Coronary artery (tissue), 2 donors: ENCODE measurements at regions not wholly inside any gene's neighbourhood (a gene's known extent, or its start where the extent isn't known, plus 50 kb on each side); places are given as distances from the start of the nearest gene placed in this dataset.

Experiments
- DNase-seq: peaks from one replicate; pipeline ENCODE4 v3.0.0-alpha.2; 2017; ENCODE audit warnings: low spot score
- H3K27ac ChIP-seq, 2 donors: fragments of 200-600 bp; sonication (generic); one replicate each; pipeline ENCODE4 v1.5.1; 2016 to 2019
- H3K4me3 ChIP-seq: fragments of 200-600 bp; sonication (generic); 2 replicates; pipeline ENCODE4 v1.5.1; 2016; ENCODE audit warnings: mild to moderate bottlenecking, moderate library complexity
- TF ChIP-seq, protein P1 (sequence below): fragments of 200-600 bp; sonication (generic); IDR thresholded peaks from one replicate; pipeline ENCODE4 v1.5.1; 2019; ENCODE audit warnings: antibody characterized with exemption

- TF ChIP-seq, protein P1, sequence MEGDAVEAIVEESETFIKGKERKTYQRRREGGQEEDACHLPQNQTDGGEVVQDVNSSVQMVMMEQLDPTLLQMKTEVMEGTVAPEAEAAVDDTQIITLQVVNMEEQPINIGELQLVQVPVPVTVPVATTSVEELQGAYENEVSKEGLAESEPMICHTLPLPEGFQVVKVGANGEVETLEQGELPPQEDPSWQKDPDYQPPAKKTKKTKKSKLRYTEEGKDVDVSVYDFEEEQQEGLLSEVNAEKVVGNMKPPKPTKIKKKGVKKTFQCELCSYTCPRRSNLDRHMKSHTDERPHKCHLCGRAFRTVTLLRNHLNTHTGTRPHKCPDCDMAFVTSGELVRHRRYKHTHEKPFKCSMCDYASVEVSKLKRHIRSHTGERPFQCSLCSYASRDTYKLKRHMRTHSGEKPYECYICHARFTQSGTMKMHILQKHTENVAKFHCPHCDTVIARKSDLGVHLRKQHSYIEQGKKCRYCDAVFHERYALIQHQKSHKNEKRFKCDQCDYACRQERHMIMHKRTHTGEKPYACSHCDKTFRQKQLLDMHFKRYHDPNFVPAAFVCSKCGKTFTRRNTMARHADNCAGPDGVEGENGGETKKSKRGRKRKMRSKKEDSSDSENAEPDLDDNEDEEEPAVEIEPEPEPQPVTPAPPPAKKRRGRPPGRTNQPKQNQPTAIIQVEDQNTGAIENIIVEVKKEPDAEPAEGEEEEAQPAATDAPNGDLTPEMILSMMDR: no peak
- DNase-seq: no peak
- Histone ChIP-seq H3K27ac (no peak overlapping the region), H3K4me3 (no peak overlapping the region)
Observed at GRCh38 chr16:48913384-48913783, 303.4 kb upstream of the N4BP1 start.

DNA sequence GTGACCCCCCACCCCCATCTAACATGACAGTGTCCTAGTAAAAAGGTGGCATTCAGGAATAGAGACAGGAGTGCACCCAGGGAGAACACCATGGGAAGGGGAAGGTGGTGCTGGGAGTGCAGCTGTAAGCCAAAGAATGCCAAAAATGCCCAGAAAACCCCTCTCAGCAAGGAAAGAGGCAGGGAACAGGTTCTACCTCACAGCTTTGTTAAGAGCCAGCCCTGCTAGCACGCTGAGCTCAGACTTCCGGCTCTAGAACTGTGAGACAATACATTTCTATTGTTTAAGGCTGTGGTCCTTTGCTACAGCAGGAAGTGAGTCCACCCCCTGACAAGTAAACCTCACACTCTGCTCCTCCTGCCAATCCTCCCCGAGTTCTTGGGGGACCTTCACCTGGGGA, 302.4 kb upstream of the N4BP1 start:
- Histone ChIP-seq H3K27ac (no peak overlapping the region), H3K4me3 (no peak overlapping the region)
- TF ChIP-seq, protein P1: no peak
- DNase-seq: no peak

- no peak for DNase-seq
- H3K4me3 ChIP-seq: no peak overlapping the region
- no peak overlapping the region for H3K27ac ChIP-seq
- TF ChIP-seq, protein P1: no peak
Observed at GRCh38 chr16:48911700-48912099, 301.7 kb upstream of the N4BP1 start.

DNA sequence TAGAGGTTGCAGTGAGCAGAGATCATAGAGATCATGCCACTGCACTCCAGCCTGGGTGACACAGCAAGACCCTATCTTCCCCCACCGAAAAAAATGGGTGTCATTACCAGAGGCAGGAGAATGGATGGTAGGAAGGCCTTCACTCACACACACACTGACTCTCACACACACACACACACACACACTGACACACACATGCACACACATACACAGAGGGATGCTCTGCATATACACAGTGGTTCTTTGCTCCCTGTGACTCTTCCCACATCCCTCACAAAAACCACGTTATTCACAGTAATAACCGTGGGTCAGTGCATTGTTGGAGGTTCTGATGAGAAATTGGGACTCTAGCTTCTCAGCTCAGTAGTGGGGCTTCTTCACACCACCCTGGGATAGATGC, 300.2 kb upstream of the N4BP1 start:
- DNase-seq: no peak
- TF ChIP-seq, protein P1: no peak
- H3K27ac ChIP-seq: no peak overlapping the region
- no peak overlapping the region for H3K4me3 ChIP-seq

- peak; percentile 36 for DNase-seq
- no peak overlapping the region for H3K27ac ChIP-seq
- TF ChIP-seq, protein P1: no peak
- no peak overlapping the region for H3K4me3 ChIP-seq
Observed at GRCh38 chr16:48909231-48909630, 299.3 kb upstream of the N4BP1 start.

GRCh38 chr16:48907906-48908634, 298.1 kb upstream of the N4BP1 start:
- DNase-seq: peak; percentile 52
- Histone ChIP-seq H3K4me3 (no peak overlapping the region), H3K27ac (no peak overlapping the region)
- TF ChIP-seq, protein P1: no peak
